OCI-LY7 (cell line): ENCODE measurements at regions not wholly inside any gene's neighbourhood (a gene's known extent, or its start where the extent isn't known, plus 50 kb on each side); places are given as distances from the start of the nearest gene placed in this dataset.

Experiments used
- BruUV-seq: library from RNA; stranded (reverse); fragments of 400-500 nt; replicated peaks from 2 replicates; lab custom pipeline; 2021; lab: Mats Ljungman, UMichigan
- CTCF ChIA-PET: fragments of 300-600 bp; sonication (Branson Sonifier 250); formaldehyde crosslinking; loops from one replicate; lab custom pipeline; 2022; ENCODE audit warnings: antibody characterized with exemption; ENCODE audit not compliant: unreplicated experiment; lab: Charles Lee
- POLR2A ChIA-PET: fragments of 300-600 bp; sonication (Branson Sonifier 250); formaldehyde crosslinking; loops from one replicate; lab custom pipeline; 2022; ENCODE audit warnings: antibody characterized with exemption; lab: Charles Lee
- DNase-seq: peaks from one replicate; pipeline ENCODE4 v3.0.0-alpha.2; 2015; ENCODE audit warnings: low spot score
- H2AFZ ChIP-seq: fragments of 200-600 bp; sonication (generic), shearing (Covaris generic); 2 replicates; pipeline ENCODE4 v1.6.1; 2014; ENCODE audit warnings: mild to moderate bottlenecking, antibody characterized with exemption, low read length, moderate library complexity
- H3K27ac ChIP-seq: fragments of 200-600 bp; sonication (generic); 2 replicates; pipeline ENCODE4 v1.5.1; 2014; ENCODE audit warnings: mixed run types, low read depth, mild to moderate bottlenecking, moderate library complexity, low read length, inconsistent platforms; ENCODE audit not compliant: poor library complexity, severe bottlenecking
- H3K36me3 ChIP-seq: fragments of 200-600 bp; sonication (generic); 2 replicates; pipeline ENCODE4 v1.6.1; 2014; ENCODE audit warnings: mild to moderate bottlenecking, antibody characterized with exemption, low read length, moderate library complexity, mixed read lengths; ENCODE audit not compliant: insufficient read depth
- H3K4me1 ChIP-seq: fragments of 200-600 bp; sonication (generic); 2 replicates; pipeline ENCODE4 v1.5.1; 2014; ENCODE audit warnings: mild to moderate bottlenecking, low read length; ENCODE audit not compliant: insufficient read depth, poor library complexity, severe bottlenecking
- H3K4me2 ChIP-seq: fragments of 200-600 bp; sonication (generic); 2 replicates; pipeline ENCODE4 v1.6.1; 2014; ENCODE audit warnings: mild to moderate bottlenecking, low read length
- H3K4me3 ChIP-seq: fragments of 200-600 bp; sonication (generic); 2 replicates; pipeline ENCODE4 v1.5.1; 2014; ENCODE audit warnings: mild to moderate bottlenecking, low read depth, low read length; ENCODE audit not compliant: poor library complexity, severe bottlenecking
- H3K79me2 ChIP-seq: fragments of 200-600 bp; sonication (generic); 2 replicates; pipeline ENCODE4 v1.6.1; 2016; ENCODE audit warnings: low read depth, mild to moderate bottlenecking, low read length, moderate library complexity, mixed read lengths; ENCODE audit not compliant: insufficient read depth
- H3K9me2 ChIP-seq: fragments of 200-600 bp; sonication (generic); 2 replicates; pipeline ENCODE4 v1.6.1; 2016; ENCODE audit warnings: mild to moderate bottlenecking, low read length, mixed read lengths; ENCODE audit not compliant: insufficient read depth
- H3K9me3 ChIP-seq: fragments of 200-600 bp; sonication (generic); 2 replicates; pipeline ENCODE4 v1.6.1; 2014; ENCODE audit warnings: mild to moderate bottlenecking, mixed run types, low read length, mixed read lengths
- H4K20me1 ChIP-seq: fragments of 200-600 bp; sonication (generic); 2 replicates; pipeline ENCODE4 v1.6.1; 2014; ENCODE audit warnings: mild to moderate bottlenecking, antibody characterized with exemption, low read length, moderate library complexity, mixed read lengths; ENCODE audit not compliant: insufficient read depth
- CTCF ChIP-seq: fragments of 200-600 bp; sonication (generic); conservative IDR thresholded peaks from 2 replicates; pipeline ENCODE4 v1.5.1; 2014; ENCODE audit warnings: mild to moderate bottlenecking, antibody characterized with exemption, low read length, moderate library complexity, mixed read lengths
- EZH2phosphoT487 ChIP-seq: fragments of 200-600 bp; sonication (generic); IDR thresholded peaks from 2 replicates; pipeline ENCODE4 v1.6.1; 2018; ENCODE audit warnings: low read depth, borderline replicate concordance, mild to moderate bottlenecking, mixed run types, antibody characterized with exemption, low read length, moderate library complexity, mixed read lengths
- intact Hi-C: fragments of 100-400 bp; cut with micrococcal nuclease; formaldehyde crosslinking; loops from one replicate; pipeline ENCODE4 v1.10.0; 2022; ENCODE audit not compliant: unreplicated experiment

DNA sequence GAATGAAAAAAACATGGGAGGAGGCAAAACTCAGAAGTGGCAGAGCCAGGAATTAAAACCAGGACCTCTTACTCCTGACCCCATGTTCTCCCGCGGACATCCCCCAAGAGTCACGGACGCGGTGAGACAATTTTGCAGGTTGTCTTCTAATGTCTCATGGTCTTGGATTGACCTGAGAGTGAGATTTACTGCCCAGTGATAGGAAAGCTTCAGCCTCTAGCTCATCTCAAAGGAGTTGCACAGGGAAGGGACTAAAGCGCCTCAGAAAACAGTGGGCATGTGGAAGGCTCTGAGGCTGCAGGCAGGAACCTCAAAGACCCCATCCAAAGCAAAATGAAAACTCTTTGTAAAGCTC, 197.4 kb downstream of the ADAMTS15 start:
- H3K36me3 ChIP-seq, result no peaks in the 10 kb centered on the region
- TF ChIP-seq CTCF (no peak), EZH2phosphoT487 (no peak)
- CTCF ChIA-PET, result no interaction called here

GRCh38 chr11:130646881-130647280, 198.4 kb downstream of the ADAMTS15 start:
- H3K79me2 ChIP-seq, result no peaks in the 10 kb centered on the region
- no peaks in the 10 kb centered on the region for H3K9me3 ChIP-seq
- BruUV-seq, result no TSS peak
- ChIA-PET POLR2A (interaction anchor here (0.5 kb wide), 1 partner anchor 276 kb away, joined by 4 read pairs; no protein-coding TSS in a partner anchor), CTCF (no interaction called here)
- H3K4me1 ChIP-seq, result no peaks in the 10 kb centered on the region
- H3K4me3 ChIP-seq, result no peak overlapping the region
- H4K20me1 ChIP-seq, result no peaks in the 10 kb centered on the region
- no peaks in the 10 kb centered on the region for H3K36me3 ChIP-seq
- TF ChIP-seq EZH2phosphoT487, result no peak
- no peak for TF ChIP-seq CTCF
- no peaks in the 10 kb centered on the region for H3K9me2 ChIP-seq
- H2AFZ ChIP-seq, result no peak overlapping the region
- no peak for DNase-seq
- no peak overlapping the region for H3K27ac ChIP-seq
- intact Hi-C loops, result no loop called here
- no peak overlapping the region for H3K4me2 ChIP-seq

More for the DNA sequence above, 197.4 kb downstream of the ADAMTS15 start:
- intact Hi-C loops, result no loop called here
- no peaks in the 10 kb centered on the region for H3K9me2 ChIP-seq
- H3K4me1 ChIP-seq, result no peaks in the 10 kb centered on the region
- no peak overlapping the region for H3K4me3 ChIP-seq
- no peaks in the 10 kb centered on the region for H4K20me1 ChIP-seq
- POLR2A ChIA-PET, result no interaction called here
- H3K27ac ChIP-seq, result no peak overlapping the region
- no peaks in the 10 kb centered on the region for H3K9me3 ChIP-seq
- no peaks in the 10 kb centered on the region for H3K79me2 ChIP-seq
- no peak for DNase-seq
- H2AFZ ChIP-seq, result no peak overlapping the region
- BruUV-seq, result no TSS peak
- H3K4me2 ChIP-seq, result no peak overlapping the region

DNA sequence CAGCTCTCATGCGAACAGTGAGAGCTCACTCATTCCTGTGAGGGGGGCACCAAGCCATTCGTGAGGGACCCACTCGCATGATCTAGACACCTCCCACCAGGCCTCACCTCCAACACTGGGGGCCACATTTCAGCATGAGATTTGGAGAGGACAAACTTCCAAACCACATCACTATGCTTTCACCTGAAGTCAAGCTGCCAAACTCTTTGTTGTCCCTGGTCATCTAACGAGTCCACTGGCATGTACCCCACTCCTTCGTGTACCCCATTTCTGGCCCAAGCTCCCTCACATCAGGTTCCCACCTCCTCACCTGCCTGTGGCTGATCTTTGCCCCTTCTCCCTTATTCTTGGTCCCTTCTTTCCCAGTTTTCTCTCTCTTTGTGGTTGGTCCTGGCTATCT, 198.9 kb downstream of the ADAMTS15 start:
- CTCF ChIA-PET, result no interaction called here

More for the DNA sequence above, 198.9 kb downstream of the ADAMTS15 start:
- Histone ChIP-seq H3K4me3 (no peak overlapping the region), H3K79me2 (no peaks in the 10 kb centered on the region), H3K36me3 (no peaks in the 10 kb centered on the region), H3K4me1 (no peaks in the 10 kb centered on the region), H3K9me3 (no peaks in the 10 kb centered on the region), H2AFZ (no peak overlapping the region), H3K9me2 (no peaks in the 10 kb centered on the region), H3K4me2 (no peak overlapping the region), H3K27ac (no peak overlapping the region), H4K20me1 (no peaks in the 10 kb centered on the region)
- TF ChIP-seq EZH2phosphoT487 (no peak), CTCF (no peak)
- BruUV-seq, result no TSS peak
- intact Hi-C loops, result no loop called here
- POLR2A ChIA-PET, result no interaction called here
- DNase-seq, result no peak
